CMK (cell line): ENCODE measurements at regions not wholly inside any gene's neighbourhood (a gene's known extent, or its start where the extent isn't known, plus 50 kb on each side); places are given as distances from the start of the nearest gene placed in this dataset.

Experiments used
- DNase-seq: peaks from one replicate; pipeline ENCODE4 v3.0.0-alpha.2; 2010; ENCODE audit warnings: low read depth

DNA sequence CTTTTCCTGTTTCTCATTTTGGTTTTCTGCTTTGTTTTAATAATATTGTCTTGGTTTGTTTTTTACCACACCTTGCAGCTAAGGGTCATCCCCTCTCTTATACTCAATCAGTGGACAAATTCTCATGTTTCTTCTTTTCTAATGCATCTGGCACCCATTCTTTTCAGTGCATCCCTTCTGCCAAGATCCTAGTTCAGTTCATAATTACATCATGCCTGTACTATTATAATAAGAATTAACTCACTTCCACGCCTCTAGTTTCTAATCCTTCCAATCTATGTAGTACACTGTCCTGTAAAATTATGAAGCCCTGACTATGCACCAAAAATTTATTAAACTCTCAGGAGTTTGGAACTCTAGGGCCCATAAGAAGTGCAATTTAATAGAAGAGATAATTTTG lies 126.1 kb downstream of the FAT4 start:
- DNase-seq = no peak

DNA sequence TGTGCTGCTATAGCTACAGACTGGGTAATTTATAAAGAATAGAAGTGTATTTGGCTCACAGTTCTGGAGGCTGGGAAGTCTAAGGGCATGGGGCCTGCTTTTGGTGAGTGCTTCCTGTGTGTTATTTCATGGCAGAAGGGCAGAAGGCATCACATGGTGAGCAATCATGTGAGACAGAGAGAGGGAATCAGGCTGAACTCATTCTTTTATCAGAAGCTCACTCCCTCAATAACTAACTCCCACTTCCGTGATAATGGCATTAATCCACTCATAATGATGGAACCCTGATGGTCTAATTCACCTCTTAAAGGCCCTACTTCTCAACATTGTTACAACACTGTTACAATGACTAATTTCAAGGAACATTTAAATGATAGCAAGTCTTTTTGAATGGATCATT lies 129.4 kb downstream of the FAT4 start:
- DNase-seq = no peak

DNA sequence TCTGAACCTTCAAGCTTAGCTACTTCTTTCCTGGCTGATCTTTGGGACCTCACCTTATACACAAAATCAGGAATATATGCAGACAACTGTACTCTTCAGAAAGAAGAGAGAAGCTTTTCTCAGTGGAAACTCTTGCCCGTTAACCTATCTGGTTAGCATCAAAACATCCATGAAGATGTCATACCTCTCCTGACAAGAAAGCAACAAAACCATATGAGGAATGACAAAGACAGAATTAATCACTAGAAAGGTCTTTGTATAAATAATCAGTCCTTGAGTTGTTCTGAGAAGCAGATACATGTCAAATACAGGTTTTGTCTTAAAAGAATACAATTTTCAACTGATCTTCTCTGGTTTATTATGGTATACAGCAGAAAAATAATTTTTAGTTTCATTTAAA lies 130.8 kb downstream of the FAT4 start:
- DNase-seq = no peak

DNA sequence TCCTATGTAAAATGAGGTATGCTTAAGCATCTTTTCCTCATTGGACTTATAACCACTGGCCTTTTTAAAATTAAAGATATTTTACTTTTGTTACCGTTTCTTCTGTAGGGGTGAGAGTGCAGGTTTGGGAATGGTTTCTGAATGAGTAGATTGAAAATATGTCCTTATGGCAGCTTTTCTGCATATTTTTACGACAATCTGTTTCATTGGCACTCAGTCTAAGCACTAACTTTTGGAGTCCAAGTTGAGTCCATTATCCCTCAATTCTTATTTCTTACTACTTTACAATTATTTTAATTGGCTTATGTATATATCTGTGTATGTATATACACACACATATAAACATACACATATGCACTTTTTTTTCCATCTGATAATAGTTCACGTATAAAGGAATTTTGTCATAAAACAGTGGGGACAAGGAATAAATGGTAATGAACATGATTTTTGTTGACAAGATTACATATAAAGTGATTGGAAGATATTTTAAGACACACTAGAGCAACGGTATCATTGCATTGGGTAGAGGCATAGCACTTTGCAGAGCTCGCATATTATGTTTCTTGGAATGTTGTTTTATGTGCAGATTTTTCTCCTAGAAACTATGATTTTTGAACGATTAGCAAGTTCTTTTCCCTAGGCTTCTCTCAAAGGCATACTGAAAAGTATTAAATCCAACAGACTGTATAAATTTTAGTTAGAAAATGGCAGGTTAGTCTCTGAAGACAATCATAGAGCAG lies 133.0 kb downstream of the FAT4 start:
- DNase-seq = no peak

DNA sequence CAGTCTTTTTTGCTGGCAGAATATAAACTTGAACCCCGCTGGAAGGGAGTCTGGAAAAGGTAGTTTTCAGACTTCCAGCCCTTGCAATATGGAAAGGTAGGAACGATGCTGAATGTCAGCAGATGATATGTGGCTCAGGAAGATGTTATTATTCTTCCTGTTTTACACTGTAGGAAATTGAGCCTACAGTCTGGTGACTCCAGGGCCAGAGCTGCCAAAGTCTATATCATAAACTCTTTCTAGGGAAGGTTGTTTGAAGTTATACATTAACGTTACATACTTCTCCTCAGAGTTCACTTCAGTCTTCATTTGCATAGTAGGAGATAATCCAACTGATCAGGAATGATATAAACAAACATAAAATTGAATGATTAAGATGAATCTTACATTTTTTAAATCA lies 141.3 kb downstream of the FAT4 start:
- no peak for DNase-seq

DNA sequence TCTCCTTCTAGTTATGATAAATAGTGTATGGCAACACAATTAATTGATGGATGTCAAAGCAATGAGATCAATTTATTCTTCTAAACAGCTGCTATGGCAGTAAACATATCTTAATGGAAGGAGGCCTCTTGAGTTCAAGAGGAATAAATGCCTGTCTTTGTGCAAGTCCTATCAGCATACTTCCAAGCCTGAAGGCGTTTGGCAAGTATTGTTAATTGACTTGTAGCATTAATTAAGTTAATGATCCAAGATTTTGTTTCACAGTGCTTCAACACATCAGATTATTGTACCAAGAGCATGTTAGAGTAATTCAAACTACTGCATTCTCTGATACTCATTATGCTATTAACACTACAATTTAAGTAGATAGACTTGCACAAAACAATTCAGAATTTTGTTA lies 144.8 kb downstream of the FAT4 start:
- no peak for DNase-seq

DNA sequence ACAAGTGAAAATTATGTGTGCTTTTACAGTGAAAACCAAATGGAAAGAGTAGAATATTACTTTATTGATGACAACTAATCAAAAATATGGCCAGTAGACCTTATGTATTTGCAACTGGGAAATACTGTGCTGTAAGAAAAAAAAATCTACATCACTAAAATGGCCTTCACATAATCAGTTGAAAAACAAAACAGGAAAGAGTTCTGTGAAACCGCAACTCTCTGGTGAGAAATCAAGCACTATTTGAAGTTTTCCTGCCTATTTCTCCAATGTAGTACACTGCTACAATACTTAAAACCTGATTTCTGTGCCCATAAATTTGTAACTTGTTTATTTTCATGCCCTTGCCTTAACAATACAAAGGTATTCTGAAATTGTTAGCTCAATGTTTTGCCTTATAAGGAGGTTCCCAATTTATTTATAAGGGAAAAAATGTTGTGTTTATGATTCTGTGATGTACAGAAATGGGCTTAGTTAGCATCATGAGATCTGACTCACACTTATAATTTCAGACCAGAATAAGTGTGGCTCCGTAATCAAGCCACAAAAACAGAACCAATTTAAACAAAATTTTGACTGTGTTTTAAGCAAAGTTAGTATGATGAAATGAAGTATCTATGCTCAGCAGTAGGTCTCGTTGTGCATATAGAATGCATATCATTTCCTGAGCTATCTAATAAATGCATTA lies 147.1 kb downstream of the FAT4 start:
- no peak for DNase-seq

DNA sequence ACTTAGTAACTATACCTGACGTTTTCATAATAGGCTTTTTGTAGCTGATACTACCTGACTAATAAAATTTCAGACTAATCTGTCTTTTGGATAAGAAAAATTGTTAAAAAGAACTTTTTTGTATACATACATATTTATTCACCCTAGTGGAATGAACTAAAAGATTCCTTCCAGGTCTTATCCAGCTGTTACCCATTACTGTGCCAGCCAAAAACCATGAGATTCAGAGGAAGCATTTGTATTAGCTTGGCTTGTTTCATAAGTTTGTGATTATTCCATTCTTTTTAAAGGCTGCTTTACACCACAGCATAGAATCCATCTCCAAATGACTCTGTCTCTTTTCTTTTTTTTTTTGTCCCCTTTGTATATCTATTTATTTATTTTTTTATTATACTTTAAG lies 149.4 kb downstream of the FAT4 start:
- no peak for DNase-seq

DNA sequence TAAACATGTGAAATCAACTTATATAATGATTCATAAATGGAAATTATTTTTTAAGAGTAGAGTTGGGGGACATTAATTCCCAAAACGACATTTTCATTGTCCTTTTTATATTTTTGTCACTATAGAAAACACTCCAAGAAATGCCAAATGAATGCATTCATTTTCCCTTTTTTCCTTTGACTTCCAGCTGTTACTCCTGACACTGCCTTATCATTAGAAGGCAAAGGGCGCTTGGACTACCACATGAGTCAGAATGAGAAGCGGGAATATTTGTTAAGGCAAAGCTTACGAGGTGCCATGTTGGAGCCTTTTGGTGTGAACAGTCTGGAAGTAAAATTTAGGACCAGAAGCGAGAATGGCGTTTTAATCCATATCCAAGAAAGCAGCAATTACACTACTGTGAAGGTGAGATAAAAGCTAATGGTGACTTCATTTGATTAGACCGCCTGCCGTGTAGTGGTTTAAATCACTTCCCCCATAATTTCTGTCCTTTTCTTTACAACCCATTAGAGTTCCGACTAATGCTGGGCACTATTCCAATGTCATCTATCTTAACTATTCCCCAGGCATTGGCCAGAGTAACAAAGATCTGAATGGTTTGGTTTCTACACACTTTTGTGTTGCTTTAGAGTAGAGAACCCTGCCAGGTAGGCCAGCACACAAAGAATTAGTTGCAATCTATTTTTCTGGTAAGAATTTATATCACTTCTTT lies 166.7 kb downstream of the FAT4 start:
- no peak for DNase-seq

DNA sequence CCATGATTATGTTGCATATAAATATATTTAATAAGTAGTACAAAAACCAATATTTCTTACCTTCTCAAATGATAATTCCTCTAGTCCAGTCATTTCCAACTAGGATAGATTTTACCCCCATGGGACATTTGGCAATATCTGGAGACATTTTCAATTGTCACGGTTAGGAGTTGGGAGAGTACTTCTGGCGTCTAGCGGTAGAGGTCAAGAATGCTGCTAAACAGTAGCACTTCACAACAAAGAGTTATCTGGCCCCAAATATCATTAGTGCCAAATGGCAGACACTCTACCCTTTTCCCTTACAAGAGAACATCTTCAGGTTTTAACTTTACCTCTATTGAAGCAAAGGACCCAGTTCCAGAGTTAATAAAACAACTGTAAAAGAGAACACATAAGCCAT lies 168.1 kb downstream of the FAT4 start:
- no peak for DNase-seq

DNA sequence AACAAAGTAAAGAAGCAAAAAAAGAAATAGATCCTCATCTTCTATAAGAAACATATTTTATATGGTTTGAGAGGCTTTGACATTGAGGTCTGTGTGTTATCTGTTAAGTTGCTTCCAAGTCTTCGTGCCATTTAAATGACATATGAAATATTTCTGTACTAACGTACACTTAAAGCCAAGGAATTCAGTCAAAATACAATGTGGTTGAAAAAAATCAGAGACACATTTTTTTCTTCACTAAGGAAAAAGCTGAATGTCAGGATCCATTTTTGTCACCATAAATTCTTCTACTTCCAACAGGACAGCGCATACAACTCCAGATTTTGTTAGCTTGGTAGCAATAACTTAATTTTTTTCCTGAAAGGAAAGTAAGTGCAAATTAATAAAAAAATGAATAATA lies 168.5 kb downstream of the FAT4 start:
- DNase-seq = no peak

DNA sequence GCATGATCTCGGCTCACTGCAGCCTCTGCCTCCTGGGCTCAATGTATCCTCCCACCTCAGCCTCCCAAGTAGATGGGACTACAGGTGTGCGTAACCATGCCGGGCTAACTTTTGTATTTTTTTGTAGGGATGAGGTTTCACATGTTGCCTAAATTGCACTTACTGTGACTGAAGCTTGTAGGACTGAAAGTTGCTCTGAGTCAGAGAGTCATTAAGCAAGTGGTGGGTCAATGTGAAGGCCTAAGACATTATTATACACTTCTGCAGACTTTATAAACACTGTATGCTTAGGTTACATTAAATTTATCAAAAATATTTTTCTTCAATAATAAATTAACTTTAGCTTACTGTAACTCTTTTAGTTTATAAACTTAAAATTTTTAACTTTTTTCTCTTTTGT lies 170.2 kb downstream of the FAT4 start:
- DNase-seq = no peak

DNA sequence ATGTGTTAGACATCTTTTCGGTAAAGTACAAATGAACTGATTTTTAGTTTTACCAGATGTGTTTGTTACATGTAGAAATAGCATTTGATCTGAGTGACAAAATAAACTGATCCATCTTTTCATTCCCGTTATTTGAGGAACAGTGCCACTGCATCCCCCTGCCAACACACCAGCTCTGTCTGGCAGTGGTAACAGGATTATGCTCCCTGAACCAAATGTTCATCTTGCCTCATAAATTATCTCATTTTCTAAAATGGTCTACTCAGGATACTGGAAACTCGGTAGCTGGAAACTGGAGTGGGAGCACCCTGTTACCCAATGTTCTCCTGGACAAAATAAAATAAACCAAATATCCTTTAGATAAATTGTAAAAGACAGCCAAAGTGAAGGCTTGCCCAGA lies 171.6 kb downstream of the FAT4 start:
- DNase-seq = no peak

DNA sequence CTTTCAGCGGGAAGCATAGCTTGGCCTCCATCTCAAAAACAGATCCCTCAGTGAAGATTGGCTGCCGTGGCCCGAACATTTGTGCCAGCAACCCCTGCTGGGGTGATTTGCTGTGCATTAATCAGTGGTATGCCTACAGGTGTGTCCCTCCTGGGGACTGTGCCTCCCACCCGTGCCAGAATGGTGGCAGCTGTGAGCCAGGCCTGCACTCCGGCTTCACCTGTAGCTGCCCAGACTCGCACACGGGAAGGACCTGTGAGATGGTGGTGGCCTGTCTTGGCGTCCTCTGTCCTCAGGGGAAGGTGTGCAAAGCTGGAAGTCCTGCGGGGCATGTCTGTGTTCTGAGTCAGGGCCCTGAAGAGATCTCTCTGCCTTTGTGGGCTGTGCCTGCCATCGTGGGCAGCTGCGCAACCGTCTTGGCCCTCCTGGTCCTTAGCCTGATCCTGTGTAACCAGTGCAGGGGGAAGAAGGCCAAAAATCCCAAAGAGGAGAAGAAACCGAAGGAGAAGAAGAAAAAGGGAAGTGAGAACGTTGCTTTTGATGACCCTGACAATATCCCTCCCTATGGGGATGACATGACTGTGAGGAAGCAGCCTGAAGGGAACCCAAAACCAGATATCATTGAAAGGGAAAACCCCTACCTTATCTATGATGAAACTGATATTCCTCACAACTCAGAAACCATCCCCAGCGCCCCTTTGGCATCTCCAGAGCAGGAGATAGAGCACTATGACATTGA lies 175.4 kb downstream of the FAT4 start:
- DNase-seq = no peak

DNA sequence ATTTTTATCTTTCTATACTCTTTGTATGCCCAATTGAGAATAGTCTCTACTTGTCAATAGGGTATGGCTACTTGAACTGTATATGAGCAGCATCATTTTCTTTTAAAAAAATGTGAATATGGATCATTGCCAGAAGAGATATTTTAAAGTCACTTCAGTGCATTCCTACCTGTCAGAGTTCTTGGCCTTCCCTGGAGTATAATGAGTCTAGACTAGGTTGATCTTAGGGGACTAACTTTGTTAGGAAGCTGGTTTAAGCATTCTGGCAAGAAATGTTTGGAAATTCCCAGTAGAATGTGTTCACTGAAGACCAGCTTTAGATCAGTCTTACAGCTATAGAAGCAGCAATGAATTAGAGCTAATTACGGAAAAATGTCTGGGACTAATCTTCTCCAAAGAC lies 178.2 kb downstream of the FAT4 start:
- DNase-seq = no peak

DNA sequence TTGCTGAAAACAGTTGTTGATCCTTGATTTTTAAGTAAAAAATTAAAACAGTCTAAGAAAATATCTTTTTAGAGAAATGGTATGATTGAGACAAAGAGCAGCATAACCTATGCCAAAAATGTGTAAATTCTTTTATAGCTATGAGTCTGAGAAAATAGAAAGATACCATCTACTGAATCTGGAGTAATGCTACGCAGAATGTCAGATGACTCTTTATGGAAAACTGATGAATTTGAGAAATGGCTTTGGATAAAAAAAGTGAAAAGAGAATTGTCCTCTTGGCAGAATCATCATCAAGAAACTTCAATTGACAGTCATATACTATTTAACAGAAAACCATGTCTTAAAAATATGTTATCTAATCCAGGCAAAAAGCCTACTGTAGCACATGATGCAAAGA lies 183.1 kb downstream of the FAT4 start:
- no peak for DNase-seq

DNA sequence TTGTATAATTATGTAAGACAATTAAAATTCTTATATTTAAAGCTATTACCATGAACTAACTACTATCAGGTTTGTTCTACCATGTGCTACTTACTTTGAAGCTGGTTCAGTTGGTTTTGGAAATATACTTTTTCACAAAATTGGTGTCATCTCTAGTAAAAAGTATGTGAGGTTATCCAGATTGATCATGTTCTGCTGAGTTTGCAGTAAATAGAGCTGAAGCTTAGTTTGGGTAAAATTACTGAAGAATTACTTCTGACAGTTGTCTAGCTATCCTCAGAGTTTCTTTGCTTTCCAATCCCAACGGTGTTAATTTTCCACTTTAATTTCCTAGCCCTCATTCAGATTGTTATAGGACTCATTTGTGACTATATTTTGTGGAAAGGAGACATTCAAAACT lies 184.2 kb downstream of the FAT4 start:
- DNase-seq = no peak

DNA sequence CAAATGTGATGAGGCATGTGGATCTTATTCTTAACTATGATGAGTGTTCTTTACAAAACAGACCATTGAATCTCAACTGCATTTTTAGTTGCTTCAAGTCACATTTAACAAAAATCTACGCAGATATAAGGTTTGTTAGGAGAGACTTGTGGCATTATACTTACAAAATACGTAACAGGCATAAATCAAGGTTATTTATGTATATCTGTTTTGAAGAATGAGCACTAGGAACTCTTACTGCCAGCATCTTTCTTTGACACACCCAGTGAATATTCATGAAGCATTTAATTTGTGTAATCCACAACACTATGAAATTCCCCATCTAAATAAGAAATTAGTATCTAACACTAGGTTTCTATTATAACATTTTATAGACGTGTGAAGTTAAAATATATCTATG lies 186.3 kb downstream of the FAT4 start:
- DNase-seq = no peak

DNA sequence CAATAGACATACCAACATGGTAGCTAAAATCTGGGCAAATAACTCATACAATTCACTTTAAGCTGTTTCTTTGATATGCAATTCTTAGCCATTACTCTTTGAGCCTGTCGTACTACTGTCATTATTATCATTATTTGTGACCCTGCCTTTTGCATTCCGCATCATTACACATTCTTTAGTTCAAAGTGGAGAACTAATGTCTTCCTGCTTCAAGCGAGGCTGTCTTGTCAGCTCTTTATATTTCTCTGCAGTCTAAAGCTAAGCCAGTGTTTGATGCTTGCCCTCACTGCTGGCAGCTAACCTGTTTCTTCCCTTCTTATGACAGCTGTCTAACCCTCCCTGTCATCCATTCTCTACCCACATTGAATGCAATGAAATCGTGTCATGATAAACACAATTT lies 186.8 kb downstream of the FAT4 start:
- no peak for DNase-seq

DNA sequence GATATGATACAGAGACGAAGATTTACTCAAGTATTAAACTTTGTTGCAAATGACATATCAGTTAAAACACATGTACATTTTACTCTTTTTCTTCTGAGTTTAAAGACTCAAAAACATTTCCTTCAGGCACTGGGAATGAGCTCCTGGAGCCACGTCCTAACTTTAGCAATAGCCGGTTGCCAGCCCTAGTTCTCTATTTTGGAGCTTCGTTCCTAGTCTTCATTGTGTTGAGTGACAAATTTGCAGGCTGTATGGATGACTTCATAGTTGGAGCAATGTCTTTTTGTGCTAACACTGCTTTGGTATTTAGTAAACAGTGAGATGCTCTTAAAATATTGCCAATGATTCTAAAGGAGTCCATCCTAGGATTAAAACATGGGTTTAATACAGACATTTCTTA lies 190.9 kb downstream of the FAT4 start:
- no peak for DNase-seq

DNA sequence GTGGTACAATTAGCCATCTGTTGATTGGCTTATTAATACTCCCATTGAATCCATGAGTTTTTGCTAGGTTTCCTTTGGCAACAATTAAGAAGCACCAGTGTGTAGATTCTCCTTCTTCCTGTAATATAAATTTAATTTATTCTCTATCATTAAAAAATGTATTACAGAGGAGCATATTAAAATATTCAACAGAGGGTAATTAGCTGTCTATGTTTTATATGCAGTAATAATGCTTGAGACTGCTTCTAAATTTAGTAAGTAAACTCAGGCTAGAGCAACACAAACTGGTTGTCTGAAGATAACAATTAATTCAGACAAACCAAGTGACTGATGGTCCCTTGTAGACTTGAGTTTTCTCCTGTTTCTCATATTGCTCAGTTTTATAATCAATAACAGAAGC lies 192.4 kb downstream of the FAT4 start:
- no peak for DNase-seq

DNA sequence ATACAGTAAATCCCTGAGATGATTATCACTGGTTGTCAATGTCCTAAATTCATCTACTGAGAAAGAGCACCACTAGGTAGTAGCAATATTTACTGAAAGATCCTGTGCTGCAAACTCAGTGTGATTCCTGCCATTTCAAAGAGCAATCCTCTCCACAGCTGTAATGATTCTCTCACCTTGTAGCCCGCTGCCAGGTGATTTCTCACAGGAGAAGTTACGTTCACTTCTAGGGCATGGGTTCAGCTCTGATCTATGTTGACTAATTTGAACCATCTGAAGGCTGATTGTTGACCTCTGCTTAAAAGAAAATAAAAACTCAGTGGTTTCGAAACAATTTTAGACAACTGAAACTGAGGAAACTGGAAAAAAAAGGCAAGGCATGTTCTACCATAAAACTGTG lies 197.0 kb downstream of the FAT4 start:
- no peak for DNase-seq

DNA sequence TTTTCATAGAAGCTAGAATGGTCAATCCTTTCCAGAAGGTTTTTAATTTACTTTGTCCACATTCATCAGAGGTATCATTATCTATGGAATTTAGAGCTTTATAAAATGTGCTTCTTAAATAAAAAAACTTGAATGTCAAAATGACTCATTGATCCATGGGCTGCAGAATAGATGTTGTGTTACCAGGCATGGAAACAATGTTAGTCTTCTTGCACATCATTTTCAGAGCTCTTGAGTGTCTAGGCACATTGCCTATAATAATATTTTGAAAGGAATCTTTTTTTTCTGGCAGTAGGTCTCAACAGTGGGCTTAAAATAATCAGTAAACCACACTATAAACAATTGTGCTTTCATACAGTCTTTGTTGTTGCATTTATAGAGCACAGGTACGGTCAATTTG lies 200.3 kb downstream of the FAT4 start:
- no peak for DNase-seq
